ENCODE measurements at regions not wholly inside any gene's neighbourhood (a gene's known extent, or its start where the extent isn't known, plus 50 kb on each side); places are given as distances from the start of the nearest gene placed in this dataset.

DNA sequence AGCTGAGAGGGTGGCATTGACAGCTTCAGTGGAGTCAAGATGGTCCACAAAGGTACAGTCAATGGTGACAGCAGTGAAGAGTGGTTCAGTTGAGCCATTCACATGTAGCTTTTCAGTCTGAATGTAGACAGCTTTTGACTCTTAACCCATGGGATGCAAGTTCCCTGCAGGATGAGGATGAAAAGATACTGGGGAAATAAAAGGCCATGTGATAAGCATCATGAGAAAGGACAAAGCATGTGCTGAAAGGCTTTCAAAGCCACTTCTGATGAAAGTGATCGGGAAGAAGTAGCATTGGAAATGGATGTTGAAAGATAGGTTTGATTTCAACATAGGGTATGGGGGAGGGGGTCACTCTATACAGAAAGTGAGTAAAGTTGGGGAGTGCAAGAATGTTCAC is 182.9 kb downstream of the ETS1 start:
- Mint-ChIP-seq H3K4me1 (peaks cover 8% of the 10 kb centered on the region), H3K27ac (no peak overlapping the region), H3K36me3 (no peaks in the 10 kb centered on the region), H3K4me3 (no peak overlapping the region), H3K9me3 (no peaks in the 10 kb centered on the region), H3K27me3 (ENCODE audit: low read depth) (no peaks in the 10 kb centered on the region)
- TF ChIP-seq SP1 (CRISPR knock-in tag; conservative IDR thresholded peaks at IDR 0.05), result no peak
- TF ChIP-seq RORB (CRISPR knock-in tag; IDR thresholded peaks at IDR 0.05), result no peak
- TF ChIP-seq, protein P1, sequence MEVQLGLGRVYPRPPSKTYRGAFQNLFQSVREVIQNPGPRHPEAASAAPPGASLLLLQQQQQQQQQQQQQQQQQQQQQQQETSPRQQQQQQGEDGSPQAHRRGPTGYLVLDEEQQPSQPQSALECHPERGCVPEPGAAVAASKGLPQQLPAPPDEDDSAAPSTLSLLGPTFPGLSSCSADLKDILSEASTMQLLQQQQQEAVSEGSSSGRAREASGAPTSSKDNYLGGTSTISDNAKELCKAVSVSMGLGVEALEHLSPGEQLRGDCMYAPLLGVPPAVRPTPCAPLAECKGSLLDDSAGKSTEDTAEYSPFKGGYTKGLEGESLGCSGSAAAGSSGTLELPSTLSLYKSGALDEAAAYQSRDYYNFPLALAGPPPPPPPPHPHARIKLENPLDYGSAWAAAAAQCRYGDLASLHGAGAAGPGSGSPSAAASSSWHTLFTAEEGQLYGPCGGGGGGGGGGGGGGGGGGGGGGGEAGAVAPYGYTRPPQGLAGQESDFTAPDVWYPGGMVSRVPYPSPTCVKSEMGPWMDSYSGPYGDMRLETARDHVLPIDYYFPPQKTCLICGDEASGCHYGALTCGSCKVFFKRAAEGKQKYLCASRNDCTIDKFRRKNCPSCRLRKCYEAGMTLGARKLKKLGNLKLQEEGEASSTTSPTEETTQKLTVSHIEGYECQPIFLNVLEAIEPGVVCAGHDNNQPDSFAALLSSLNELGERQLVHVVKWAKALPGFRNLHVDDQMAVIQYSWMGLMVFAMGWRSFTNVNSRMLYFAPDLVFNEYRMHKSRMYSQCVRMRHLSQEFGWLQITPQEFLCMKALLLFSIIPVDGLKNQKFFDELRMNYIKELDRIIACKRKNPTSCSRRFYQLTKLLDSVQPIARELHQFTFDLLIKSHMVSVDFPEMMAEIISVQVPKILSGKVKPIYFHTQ (CRISPR knock-in tag; IDR thresholded peaks at IDR 0.05), result no peak
- no peak for TF ChIP-seq TEAD4 (CRISPR knock-in tag; IDR thresholded peaks at IDR 0.05)
- no peak for TF ChIP-seq ZNF396 (CRISPR knock-in tag; IDR thresholded peaks at IDR 0.05; ENCODE audit: borderline replicate concordance)
- TF ChIP-seq ZNF263 (CRISPR knock-in tag; IDR thresholded peaks at IDR 0.05; ENCODE audit: low read depth), result no peak
- TF ChIP-seq CBFB (CRISPR knock-in tag; IDR thresholded peaks at IDR 0.05; ENCODE audit: low read depth), result no peak
- TF ChIP-seq GABPB1 (CRISPR knock-in tag; IDR thresholded peaks at IDR 0.05), result no peak
- no peak for TF ChIP-seq ZNF219 (CRISPR knock-in tag; IDR thresholded peaks at IDR 0.05; ENCODE audit: borderline replicate concordance)
- TF ChIP-seq ATF3 (CRISPR knock-in tag; conservative IDR thresholded peaks at IDR 0.05), result no peak
- TF ChIP-seq ZNF232 (CRISPR knock-in tag; IDR thresholded peaks at IDR 0.05), result no peak
- no peak for TF ChIP-seq NR2C2 (CRISPR knock-in tag; IDR thresholded peaks at IDR 0.05)
- TF ChIP-seq, protein P2, sequence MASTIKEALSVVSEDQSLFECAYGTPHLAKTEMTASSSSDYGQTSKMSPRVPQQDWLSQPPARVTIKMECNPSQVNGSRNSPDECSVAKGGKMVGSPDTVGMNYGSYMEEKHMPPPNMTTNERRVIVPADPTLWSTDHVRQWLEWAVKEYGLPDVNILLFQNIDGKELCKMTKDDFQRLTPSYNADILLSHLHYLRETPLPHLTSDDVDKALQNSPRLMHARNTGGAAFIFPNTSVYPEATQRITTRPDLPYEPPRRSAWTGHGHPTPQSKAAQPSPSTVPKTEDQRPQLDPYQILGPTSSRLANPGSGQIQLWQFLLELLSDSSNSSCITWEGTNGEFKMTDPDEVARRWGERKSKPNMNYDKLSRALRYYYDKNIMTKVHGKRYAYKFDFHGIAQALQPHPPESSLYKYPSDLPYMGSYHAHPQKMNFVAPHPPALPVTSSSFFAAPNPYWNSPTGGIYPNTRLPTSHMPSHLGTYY (CRISPR knock-in tag; IDR thresholded peaks at IDR 0.05), result no peak
- TF ChIP-seq USF2 (CRISPR knock-in tag; IDR thresholded peaks at IDR 0.05), result no peak
- TF ChIP-seq RELA (CRISPR knock-in tag; IDR thresholded peaks at IDR 0.05; ENCODE audit: borderline replicate concordance), result no peak
- no peak for TF ChIP-seq NFATC4 (CRISPR knock-in tag; IDR thresholded peaks at IDR 0.05)
- TF ChIP-seq, protein P3, sequence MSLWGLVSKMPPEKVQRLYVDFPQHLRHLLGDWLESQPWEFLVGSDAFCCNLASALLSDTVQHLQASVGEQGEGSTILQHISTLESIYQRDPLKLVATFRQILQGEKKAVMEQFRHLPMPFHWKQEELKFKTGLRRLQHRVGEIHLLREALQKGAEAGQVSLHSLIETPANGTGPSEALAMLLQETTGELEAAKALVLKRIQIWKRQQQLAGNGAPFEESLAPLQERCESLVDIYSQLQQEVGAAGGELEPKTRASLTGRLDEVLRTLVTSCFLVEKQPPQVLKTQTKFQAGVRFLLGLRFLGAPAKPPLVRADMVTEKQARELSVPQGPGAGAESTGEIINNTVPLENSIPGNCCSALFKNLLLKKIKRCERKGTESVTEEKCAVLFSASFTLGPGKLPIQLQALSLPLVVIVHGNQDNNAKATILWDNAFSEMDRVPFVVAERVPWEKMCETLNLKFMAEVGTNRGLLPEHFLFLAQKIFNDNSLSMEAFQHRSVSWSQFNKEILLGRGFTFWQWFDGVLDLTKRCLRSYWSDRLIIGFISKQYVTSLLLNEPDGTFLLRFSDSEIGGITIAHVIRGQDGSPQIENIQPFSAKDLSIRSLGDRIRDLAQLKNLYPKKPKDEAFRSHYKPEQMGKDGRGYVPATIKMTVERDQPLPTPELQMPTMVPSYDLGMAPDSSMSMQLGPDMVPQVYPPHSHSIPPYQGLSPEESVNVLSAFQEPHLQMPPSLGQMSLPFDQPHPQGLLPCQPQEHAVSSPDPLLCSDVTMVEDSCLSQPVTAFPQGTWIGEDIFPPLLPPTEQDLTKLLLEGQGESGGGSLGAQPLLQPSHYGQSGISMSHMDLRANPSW (CRISPR knock-in tag; conservative IDR thresholded peaks at IDR 0.05; ENCODE audit: low read depth), result no peak
- TF ChIP-seq GTF2I (CRISPR knock-in tag; conservative IDR thresholded peaks at IDR 0.05), result no peak
- TF ChIP-seq, protein P4, sequence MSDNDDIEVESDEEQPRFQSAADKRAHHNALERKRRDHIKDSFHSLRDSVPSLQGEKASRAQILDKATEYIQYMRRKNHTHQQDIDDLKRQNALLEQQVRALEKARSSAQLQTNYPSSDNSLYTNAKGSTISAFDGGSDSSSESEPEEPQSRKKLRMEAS (CRISPR knock-in tag; IDR thresholded peaks at IDR 0.05), result no peak
- no peak for TF ChIP-seq NFYB (CRISPR knock-in tag; conservative IDR thresholded peaks at IDR 0.05; ENCODE audit: low read depth)
- no peak for ATAC-seq
- POLR2A ChIA-PET, result no interaction called here
- DNase-seq (ENCODE audit: low spot score), result no peak
- CTCF ChIA-PET, result no interaction called here

Data from WTC11 (cell line).